A549 (cell line): ENCODE measurements at regions not wholly inside any gene's neighbourhood (a gene's known extent, or its start where the extent isn't known, plus 50 kb on each side); places are given as distances from the start of the nearest gene placed in this dataset.

Experiments used
- ATAC-seq, 2 experiments: fragments of 200-7000 bp in 1 of 2; fragments of >200 bp in 1 of 2; cut with Nextera tagmentation in 1 of 2; cut with Tn5 transposase in 1 of 2; 3 replicates each; pipeline versions ENCODE4 v1.8.0 to v1.9.1; 2018 to 2020; ENCODE audit warnings: mild to moderate bottlenecking in 1 of 2, moderate library complexity in 1 of 2
- CTCF ChIA-PET: fragments of 300-600 bp; sonication (Branson Sonifier 250); formaldehyde crosslinking; extraction: SDS; loops from one replicate; lab custom pipeline; 2021; ENCODE audit warnings: antibody characterized with exemption, inconsistent platforms; lab: Yijun Ruan, JAX
- POLR2A ChIA-PET: fragments of 350-600 bp; formaldehyde crosslinking; extraction: SDS; loops from one replicate; lab custom pipeline; 2021; ENCODE audit warnings: antibody characterized with exemption, inconsistent platforms; lab: Yijun Ruan, JAX
- DNase-seq, 2 experiments: peaks; one replicate each; pipeline versions ENCODE4 v3.0.0 to v3.0.0-alpha.2; 2011 to 2016; ENCODE audit warnings: low read depth in 1 of 2, low spot score in 1 of 2
- FAIRE-seq: peaks from 2 replicates; lab custom pipeline; 2011; peaks lifted over from hg19 to GRCh38; lab: Jason Lieb, UNC
- H3K27ac ChIP-seq, 2 experiments: fragments of >200 bp; sonication (Bioruptor Twin); formaldehyde crosslinking; 3 replicates each; pipeline ENCODE4 v1.5.1; 2016 to 2017
- H3K4me1 ChIP-seq: fragments of >200 bp; sonication (Bioruptor Twin); formaldehyde crosslinking; 3 replicates; pipeline ENCODE4 v1.6.1; 2016
- H3K4me2 ChIP-seq: fragments of >200 bp; sonication (Bioruptor Twin); formaldehyde crosslinking; 3 replicates; pipeline ENCODE4 v1.6.1; 2016
- H3K4me3 ChIP-seq: fragments of >200 bp; sonication (Bioruptor Twin); formaldehyde crosslinking; 3 replicates; pipeline ENCODE4 v1.5.1; 2016
- H3K9me3 ChIP-seq: fragments of >200 bp; sonication (Bioruptor Twin); formaldehyde crosslinking; 3 replicates; pipeline ENCODE4 v1.6.1; 2016
- CBX2 ChIP-seq: fragments of 200-600 bp; sonication (generic); IDR thresholded peaks from 2 replicates; pipeline ENCODE4 v1.6.1; 2016; ENCODE audit warnings: low read depth, mild to moderate bottlenecking, borderline replicate concordance
- CBX8 ChIP-seq: fragments of 200-600 bp; sonication (generic); IDR thresholded peaks from 2 replicates; pipeline ENCODE4 v1.6.1; 2016
- CHD4 ChIP-seq: fragments of 200-600 bp; sonication (generic); IDR thresholded peaks from 2 replicates; pipeline ENCODE4 v1.6.1; 2016; ENCODE audit warnings: antibody characterized with exemption, mild to moderate bottlenecking, borderline replicate concordance
- FOSB ChIP-seq: fragments of 250-450 bp; sonication (Bioruptor Pico); IDR thresholded peaks from 2 replicates; pipeline ENCODE4 v1.5.0; 2020; ENCODE audit warnings: mild to moderate bottlenecking, moderate library complexity
- FOXS1 ChIP-seq: fragments of 250-450 bp; sonication (Bioruptor Pico); IDR thresholded peaks from 2 replicates; pipeline ENCODE4 v1.5.0; 2020; ENCODE audit warnings: mild to moderate bottlenecking, moderate library complexity
- GATA3 ChIP-seq: IDR thresholded peaks from 2 replicates; pipeline ENCODE4 v1.6.1; 2012; ENCODE audit warnings: borderline replicate concordance
- HOXA7 ChIP-seq: fragments of 250-450 bp; sonication (Bioruptor Pico); IDR thresholded peaks from 2 replicates; pipeline ENCODE4 v1.5.0; 2020; ENCODE audit warnings: mild to moderate bottlenecking, moderate library complexity
- JUN ChIP-seq, 2 experiments: fragments of >200 bp; sonication (Bioruptor Twin); formaldehyde crosslinking; IDR thresholded peaks; 2 replicates in 1 of 2; 3 replicates in 1 of 2; pipeline ENCODE4 v1.6.1; 2016 to 2017
- MAZ ChIP-seq: fragments of 150-350 bp; IDR thresholded peaks from 2 replicates; pipeline ENCODE4 v1.6.1; 2014; ENCODE audit warnings: antibody characterized with exemption, low read depth, low read length, borderline replicate concordance
- RAD21 ChIP-seq, 2 experiments: fragments of >200 bp in 1 of 2; sonication (Bioruptor Twin) in 1 of 2; formaldehyde crosslinking in 1 of 2; IDR thresholded peaks in 1 of 2; conservative IDR thresholded peaks in 1 of 2; 2 replicates in 1 of 2; 3 replicates in 1 of 2; pipeline ENCODE4 v1.6.1; 2012 to 2018; ENCODE audit warnings: inconsistent platforms in 1 of 2
- RFX5 ChIP-seq: fragments of 450-650 bp; IDR thresholded peaks from 2 replicates; pipeline ENCODE4 v1.7.1; 2014; ENCODE audit warnings: antibody characterized with exemption, mild to moderate bottlenecking, moderate library complexity
- RNF2 ChIP-seq: fragments of 200-600 bp; sonication (generic); IDR thresholded peaks from 2 replicates; pipeline ENCODE4 v1.6.1; 2016; ENCODE audit warnings: low read depth, mild to moderate bottlenecking, antibody characterized with exemption, moderate library complexity, borderline replicate concordance
- TFCP2L1 ChIP-seq: fragments of 250-450 bp; sonication (Bioruptor Pico); IDR thresholded peaks from 2 replicates; pipeline ENCODE4 v1.5.0; 2021; ENCODE audit warnings: mild to moderate bottlenecking
- TP53 ChIP-seq: fragments of 250-450 bp; sonication (Bioruptor Pico); IDR thresholded peaks from 2 replicates; pipeline ENCODE4 v1.5.0; 2021; ENCODE audit warnings: mild to moderate bottlenecking, moderate library complexity
- whole genome bisulfite sequencing: methylation state at CpG from one replicate; pipeline ENCODE4 v1.1.6; 2017; ENCODE audit errors: missing lambda C conversion rate; 5-methylcytosine and 5-hydroxymethylcytosine counted together
- TF ChIP-seq, protein P1 (sequence below): fragments of 250-450 bp; sonication (Bioruptor Pico); IDR thresholded peaks from 2 replicates; pipeline ENCODE4 v1.5.0; 2021; ENCODE audit warnings: mild to moderate bottlenecking, moderate library complexity, borderline replicate concordance
- TF ChIP-seq, protein P2 (sequence below): fragments of 200-600 bp; sonication (generic); IDR thresholded peaks from 2 replicates; pipeline ENCODE4 v1.6.1; 2016; ENCODE audit warnings: antibody characterized with exemption, mild to moderate bottlenecking, moderate library complexity
- TF ChIP-seq, protein P3 (sequence below): IDR thresholded peaks from 2 replicates; pipeline ENCODE4 v1.6.1; 2012; ENCODE audit warnings: low read depth, borderline replicate concordance
- TF ChIP-seq, protein P4 (sequence below): fragments of 250-450 bp; sonication (Bioruptor Pico); IDR thresholded peaks from 2 replicates; pipeline ENCODE4 v1.5.0; 2020; ENCODE audit warnings: low read depth, mild to moderate bottlenecking, moderate library complexity
- TF ChIP-seq, protein P5 (sequence below): fragments of >200 bp; sonication (Bioruptor Twin); formaldehyde crosslinking; IDR thresholded peaks from 3 replicates; pipeline ENCODE4 v1.6.1; 2016

DNA sequence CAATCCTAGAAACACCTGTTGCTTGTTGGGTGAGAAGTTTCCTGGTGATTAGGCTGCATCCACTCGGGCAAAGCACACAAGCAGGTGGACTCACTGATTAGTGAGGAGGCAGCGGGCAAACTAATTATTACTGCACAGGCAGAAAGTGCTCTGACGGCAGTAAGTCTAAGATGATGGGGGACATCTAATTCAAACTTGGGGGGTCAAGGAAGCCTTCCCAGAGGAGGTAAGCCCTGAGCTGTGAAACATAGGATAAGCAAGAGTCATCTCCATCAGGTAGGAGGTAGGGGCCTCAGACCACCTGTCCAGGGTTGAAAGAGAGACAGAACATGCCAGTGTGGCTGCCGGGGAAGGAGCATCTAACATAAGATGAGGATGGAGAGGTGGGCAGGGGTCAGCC is 1578.4 kb upstream of the TMEM132C start:
- 18% methylated on average over 4 of the region's 4 CpGs for WGBS
- no peak overlapping the region for H3K27ac ChIP-seq
- no peak overlapping the region for H3K4me3 ChIP-seq
- ATAC-seq = no peak
- H3K9me3 ChIP-seq = peaks cover 4% of the 10 kb centered on the region; the same call in 1 of the 3 replicates
- no peak for DNase-seq
- FAIRE-seq = no peak
- TF ChIP-seq HOXA7 (no peak), CBX8 (no peak), MAZ (no peak), FOSB (CRISPR knock-in tag) (no peak)
- ChIA-PET POLR2A (no interaction called here), CTCF (no interaction called here)
- no peaks in the 10 kb centered on the region for H3K4me1 ChIP-seq
- no peak overlapping the region for H3K4me2 ChIP-seq

DNA sequence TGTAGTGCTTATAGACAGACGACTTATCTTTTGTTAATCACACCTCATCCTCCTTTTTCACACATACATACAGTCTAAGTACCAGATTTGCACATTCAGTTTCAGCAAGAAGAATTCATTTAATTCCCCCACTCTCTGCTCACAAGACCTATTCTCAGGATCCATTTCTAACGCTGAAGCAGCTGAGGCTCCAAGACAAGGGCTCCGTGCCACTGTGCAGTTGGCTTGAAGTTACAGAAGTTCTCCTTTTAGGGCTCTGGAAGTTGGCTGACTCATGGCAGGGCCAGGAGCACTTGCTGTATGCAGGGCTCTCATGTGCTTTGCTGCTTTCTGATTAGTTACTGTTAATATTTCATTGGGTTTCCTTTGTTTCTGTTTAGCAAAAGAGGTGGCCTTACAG is 1566.9 kb upstream of the TMEM132C start:
- Histone ChIP-seq H3K9me3 (no peaks in the 10 kb centered on the region), H3K4me2 (no peak overlapping the region)
- ATAC-seq (no peak), FAIRE-seq (no peak)
- WGBS = 5% methylated on average over 3 of the region's 3 CpGs
- CTCF ChIA-PET = no interaction called here
- TF ChIP-seq TP53 (CRISPR knock-in tag) (no peak), JUN (IDR thresholded peaks at IDR 0.05) (no peak)
- TF ChIP-seq, protein P1, sequence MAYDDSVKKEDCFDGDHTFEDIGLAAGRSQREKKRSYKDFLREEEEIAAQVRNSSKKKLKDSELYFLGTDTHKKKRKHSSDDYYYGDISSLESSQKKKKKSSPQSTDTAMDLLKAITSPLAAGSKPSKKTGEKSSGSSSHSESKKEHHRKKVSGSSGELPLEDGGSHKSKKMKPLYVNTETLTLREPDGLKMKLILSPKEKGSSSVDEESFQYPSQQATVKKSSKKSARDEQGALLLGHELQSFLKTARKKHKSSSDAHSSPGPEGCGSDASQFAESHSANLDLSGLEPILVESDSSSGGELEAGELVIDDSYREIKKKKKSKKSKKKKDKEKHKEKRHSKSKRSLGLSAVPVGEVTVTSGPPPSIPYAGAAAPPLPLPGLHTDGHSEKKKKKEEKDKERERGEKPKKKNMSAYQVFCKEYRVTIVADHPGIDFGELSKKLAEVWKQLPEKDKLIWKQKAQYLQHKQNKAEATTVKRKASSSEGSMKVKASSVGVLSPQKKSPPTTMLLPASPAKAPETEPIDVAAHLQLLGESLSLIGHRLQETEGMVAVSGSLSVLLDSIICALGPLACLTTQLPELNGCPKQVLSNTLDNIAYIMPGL (CRISPR knock-in tag) = no peak
- TF ChIP-seq, all 56 proteins: peak for 0
- DNase-seq = no peak
- H3K4me1 ChIP-seq = no peaks in the 10 kb centered on the region
- H3K4me3 ChIP-seq = no peak overlapping the region
- POLR2A ChIA-PET = no interaction called here
- H3K27ac ChIP-seq = no peak overlapping the region

DNA sequence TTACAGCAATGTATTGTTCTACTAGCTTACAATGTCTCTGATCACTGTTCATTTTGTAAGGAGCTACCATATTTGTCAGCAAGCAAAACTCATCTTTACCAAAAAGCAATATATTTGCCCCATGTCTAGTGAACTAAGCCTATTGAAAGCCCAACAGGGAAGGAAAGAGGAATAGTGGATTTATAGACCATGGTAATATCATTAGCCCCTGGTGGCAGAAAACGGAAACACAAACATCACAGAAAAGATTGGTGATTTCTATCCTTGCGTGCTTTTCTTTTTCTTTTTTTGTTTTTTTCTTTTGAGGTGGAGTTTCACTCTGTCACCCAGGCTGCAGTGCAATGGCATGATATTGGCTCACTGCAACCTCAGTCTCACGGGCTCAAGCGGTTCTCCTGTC is 1562.4 kb upstream of the TMEM132C start:
- H3K9me3 ChIP-seq = no peaks in the 10 kb centered on the region
- POLR2A ChIA-PET = no interaction called here
- ATAC-seq (no peak), FAIRE-seq (no peak), DNase-seq (no peak)
- CTCF ChIA-PET = no interaction called here
- TF ChIP-seq RAD21 (conservative IDR thresholded peaks at IDR 0.05 in 1 of 2, IDR thresholded peaks at IDR 0.05 in 1 of 2) (no peak), GATA3 (no peak), RNF2 (no peak), CHD4 (no peak), RFX5 (no peak), FOXS1 (CRISPR knock-in tag) (no peak), FOSB (CRISPR knock-in tag) (no peak), CBX2 (no peak), TFCP2L1 (CRISPR knock-in tag) (no peak)
- TF ChIP-seq, protein P2, sequence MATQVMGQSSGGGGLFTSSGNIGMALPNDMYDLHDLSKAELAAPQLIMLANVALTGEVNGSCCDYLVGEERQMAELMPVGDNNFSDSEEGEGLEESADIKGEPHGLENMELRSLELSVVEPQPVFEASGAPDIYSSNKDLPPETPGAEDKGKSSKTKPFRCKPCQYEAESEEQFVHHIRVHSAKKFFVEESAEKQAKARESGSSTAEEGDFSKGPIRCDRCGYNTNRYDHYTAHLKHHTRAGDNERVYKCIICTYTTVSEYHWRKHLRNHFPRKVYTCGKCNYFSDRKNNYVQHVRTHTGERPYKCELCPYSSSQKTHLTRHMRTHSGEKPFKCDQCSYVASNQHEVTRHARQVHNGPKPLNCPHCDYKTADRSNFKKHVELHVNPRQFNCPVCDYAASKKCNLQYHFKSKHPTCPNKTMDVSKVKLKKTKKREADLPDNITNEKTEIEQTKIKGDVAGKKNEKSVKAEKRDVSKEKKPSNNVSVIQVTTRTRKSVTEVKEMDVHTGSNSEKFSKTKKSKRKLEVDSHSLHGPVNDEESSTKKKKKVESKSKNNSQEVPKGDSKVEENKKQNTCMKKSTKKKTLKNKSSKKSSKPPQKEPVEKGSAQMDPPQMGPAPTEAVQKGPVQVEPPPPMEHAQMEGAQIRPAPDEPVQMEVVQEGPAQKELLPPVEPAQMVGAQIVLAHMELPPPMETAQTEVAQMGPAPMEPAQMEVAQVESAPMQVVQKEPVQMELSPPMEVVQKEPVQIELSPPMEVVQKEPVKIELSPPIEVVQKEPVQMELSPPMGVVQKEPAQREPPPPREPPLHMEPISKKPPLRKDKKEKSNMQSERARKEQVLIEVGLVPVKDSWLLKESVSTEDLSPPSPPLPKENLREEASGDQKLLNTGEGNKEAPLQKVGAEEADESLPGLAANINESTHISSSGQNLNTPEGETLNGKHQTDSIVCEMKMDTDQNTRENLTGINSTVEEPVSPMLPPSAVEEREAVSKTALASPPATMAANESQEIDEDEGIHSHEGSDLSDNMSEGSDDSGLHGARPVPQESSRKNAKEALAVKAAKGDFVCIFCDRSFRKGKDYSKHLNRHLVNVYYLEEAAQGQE = no peak
- TF ChIP-seq, protein P3, sequence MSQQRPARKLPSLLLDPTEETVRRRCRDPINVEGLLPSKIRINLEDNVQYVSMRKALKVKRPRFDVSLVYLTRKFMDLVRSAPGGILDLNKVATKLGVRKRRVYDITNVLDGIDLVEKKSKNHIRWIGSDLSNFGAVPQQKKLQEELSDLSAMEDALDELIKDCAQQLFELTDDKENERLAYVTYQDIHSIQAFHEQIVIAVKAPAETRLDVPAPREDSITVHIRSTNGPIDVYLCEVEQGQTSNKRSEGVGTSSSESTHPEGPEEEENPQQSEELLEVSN = no peak
- TF ChIP-seq, protein P4, sequence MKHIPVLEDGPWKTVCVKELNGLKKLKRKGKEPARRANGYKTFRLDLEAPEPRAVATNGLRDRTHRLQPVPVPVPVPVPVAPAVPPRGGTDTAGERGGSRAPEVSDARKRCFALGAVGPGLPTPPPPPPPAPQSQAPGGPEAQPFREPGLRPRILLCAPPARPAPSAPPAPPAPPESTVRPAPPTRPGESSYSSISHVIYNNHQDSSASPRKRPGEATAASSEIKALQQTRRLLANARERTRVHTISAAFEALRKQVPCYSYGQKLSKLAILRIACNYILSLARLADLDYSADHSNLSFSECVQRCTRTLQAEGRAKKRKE (CRISPR knock-in tag) = no peak
- TF ChIP-seq, protein P5, sequence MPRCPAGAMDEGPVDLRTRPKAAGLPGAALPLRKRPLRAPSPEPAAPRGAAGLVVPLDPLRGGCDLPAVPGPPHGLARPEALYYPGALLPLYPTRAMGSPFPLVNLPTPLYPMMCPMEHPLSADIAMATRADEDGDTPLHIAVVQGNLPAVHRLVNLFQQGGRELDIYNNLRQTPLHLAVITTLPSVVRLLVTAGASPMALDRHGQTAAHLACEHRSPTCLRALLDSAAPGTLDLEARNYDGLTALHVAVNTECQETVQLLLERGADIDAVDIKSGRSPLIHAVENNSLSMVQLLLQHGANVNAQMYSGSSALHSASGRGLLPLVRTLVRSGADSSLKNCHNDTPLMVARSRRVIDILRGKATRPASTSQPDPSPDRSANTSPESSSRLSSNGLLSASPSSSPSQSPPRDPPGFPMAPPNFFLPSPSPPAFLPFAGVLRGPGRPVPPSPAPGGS = no peak
- H3K4me2 ChIP-seq = no peak overlapping the region
- no peaks in the 10 kb centered on the region for H3K4me1 ChIP-seq
- 5% methylated on average over 4 of the region's 4 CpGs for WGBS
- no peak overlapping the region for H3K27ac ChIP-seq
- H3K4me3 ChIP-seq = no peak overlapping the region
